Posterior cingulate gyrus (tissue), 11 donors: ENCODE measurements at regions not wholly inside any gene's neighbourhood (a gene's known extent, or its start where the extent isn't known, plus 50 kb on each side); places are given as distances from the start of the nearest gene placed in this dataset.

Experiments used
- DNase-seq, 10 donors: peaks; one replicate each; pipeline versions ENCODE4 v3.0.0 to v3.0.0-alpha.2; 2020 to 2021; ENCODE audit warnings: mixed read lengths in 3 of 10
- intact Hi-C: fragments of 100-400 bp; cut with DNase I; formaldehyde crosslinking; loops from one replicate; pipeline ENCODE4 v1.15.1; 2023

DNA sequence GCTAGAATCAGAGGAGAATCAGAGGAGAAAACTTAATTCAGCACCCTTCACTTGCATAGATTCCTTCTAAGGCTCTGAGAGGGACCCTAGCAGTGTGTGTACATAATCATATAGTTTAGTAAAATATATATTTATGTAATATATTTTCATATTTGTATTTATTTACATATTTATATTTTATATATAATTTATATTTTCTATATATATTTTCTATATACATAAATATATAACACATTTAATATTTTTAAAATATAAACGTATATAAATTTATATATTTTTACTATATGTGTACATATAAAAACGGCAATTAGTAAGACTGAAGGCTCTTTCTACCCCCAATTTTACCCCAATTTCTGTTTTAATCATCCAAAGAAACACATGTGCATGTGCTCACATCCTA, 80.3 kb downstream of the NXPE2 start:
- intact Hi-C loops = no loop called here
- DNase-seq = no peak

DNA sequence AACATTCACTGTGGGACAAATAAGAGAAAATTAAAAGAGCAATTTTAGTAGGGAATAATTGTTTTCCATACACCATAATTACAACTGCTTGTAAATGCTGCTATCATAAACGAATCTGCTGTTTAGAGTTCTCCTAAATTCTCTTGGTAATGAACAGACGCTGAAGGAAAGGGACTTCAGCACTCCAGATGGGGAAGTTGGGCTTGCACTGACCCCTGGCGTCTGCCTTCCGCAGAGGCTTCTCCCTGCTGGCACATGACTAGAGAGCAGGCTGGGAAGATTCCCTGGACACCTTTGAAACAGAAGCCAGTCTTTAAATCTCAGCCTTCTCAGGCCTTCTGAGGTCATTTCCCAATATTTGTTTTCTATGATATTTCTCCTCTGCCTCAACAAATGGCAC, 84.1 kb downstream of the NXPE2 start:
- DNase-seq = peak; percentile 35 to 94 (median 64)
- intact Hi-C loops = loop anchor here (2.0 kb wide), 1 partner anchor 422 kb away; no protein-coding TSS in a partner anchor

DNA sequence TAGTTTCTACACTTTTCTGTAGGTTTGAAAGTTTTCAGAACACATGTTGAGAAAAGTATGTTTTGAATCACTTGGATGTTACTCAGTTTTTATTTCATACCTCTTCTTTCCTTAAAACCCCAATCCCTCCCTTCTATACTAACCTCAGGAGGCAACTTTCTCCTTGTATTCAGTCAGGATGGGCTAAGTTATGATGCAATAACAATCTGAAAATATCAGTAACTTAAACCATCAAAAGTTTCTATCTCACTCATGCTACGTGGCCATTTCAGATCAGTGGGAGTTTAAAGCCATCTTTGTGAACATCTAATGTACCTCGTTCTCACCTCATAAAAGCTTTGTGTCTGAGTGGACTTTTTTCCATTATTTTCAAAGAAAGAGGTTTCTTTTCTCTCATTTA, 86.2 kb downstream of the NXPE2 start:
- no peak for DNase-seq
- intact Hi-C loops = no loop called here

DNA sequence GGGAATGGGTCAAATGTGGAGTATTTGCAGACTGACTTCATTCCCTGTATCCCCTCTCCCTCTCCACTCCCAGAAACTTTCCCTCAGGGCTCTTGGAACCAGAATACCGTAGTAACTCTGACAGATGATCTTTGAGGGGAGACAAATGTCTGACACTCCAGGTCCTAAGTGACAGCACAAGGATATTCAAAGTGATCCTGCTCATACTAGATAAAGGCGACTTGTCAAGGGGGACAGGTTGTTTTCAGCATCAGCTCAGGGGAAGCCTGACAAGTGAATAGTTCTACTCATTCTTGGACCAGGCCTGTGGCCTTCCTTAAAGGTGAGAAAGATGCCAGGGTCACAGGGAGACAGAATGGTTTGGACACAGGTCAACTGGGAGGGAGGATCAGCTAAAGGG, 92.8 kb downstream of the NXPE2 start:
- no peak for DNase-seq
- intact Hi-C loops = loop anchor here (5.0 kb wide), 1 partner anchor 1506 kb away; no protein-coding TSS in a partner anchor

- intact Hi-C loops = loop anchor here (5.0 kb wide), 1 partner anchor 1504 kb away; no protein-coding TSS in a partner anchor
- DNase-seq = no peak
Measured at GRCh38 chr11:114773541-114774338, 95.4 kb downstream of the NXPE2 start.

DNA sequence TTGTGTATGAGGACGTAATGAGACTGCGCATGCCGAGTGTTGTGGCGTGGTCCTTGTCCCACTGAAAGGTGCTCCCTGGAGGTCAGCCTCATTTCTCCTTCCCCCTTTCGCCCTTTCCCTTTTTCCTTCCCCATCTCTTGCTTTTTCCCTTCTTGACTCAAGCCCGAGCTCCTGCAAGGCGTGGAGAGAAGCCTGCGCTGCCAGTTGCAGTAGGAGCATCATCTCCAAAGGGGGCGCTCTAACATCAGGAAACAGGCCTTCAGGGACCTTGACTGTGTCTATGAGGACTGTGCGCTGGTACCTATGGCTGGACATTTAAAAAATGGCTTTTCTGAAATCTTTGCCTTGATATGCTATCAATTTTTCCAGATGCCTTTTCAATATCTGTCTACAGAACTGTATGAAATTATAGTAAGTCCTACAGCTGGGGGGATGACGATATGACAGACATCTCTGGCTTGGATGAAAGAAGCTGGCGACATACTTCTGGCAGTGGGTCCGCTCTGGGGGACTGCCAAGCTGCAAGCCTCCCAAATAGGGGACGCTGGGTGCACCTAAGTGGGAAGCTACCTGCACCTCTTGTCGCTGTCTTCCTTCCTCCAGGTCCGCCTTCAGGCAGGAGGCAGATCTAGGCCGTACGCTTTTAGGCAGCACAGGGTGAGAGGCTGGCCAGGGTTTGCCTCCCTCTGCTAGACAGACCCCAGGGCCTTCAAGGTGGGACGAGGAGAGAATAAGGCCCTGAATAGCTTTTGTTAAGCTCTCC, 96.5 kb downstream of the NXPE2 start:
- peak; percentile 49 to 95 (median 74) for DNase-seq
- intact Hi-C loops = loop anchor here (5.0 kb wide), 1 partner anchor 1503 kb away; no protein-coding TSS in a partner anchor

GRCh38 chr11:114775875-114776621, 97.7 kb downstream of the NXPE2 start:
- peak in 7 of 10 donors; percentile 11 to 88 (median 31) for DNase-seq

GRCh38 chr11:114776956-114777355, 98.6 kb downstream of the NXPE2 start:
- DNase-seq = no peak
- intact Hi-C loops = no loop called here

More at GRCh38 chr11:114775875-114776621, 97.7 kb downstream of the NXPE2 start:
- intact Hi-C loops = no loop called here

DNA sequence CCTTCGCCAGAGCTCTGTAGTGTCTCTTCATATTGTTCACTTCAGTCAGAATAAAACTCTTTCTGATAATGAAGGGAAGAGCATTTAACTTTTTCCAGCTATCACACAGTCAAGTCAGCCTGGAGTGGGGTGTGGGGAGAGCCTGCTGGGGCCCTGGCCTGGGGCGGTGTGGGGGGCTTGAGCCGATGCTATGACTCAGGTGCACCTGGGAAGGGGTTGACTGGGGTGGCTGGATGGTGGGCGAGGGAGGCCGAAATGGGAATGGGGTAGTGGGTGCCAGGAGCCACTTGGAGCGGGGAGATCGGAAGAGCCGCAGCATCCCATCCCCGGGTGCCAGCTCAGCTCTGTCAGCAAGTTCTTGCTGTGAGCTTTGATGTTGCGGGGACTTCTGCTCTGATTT, 100.9 kb downstream of the NXPE2 start:
- intact Hi-C loops = no loop called here
- DNase-seq = peak in 1 of 10 donors; percentile 51

- no peak for DNase-seq
- intact Hi-C loops = no loop called here
Measured at GRCh38 chr11:114782650-114783310, 104.5 kb downstream of the NXPE2 start.

DNA sequence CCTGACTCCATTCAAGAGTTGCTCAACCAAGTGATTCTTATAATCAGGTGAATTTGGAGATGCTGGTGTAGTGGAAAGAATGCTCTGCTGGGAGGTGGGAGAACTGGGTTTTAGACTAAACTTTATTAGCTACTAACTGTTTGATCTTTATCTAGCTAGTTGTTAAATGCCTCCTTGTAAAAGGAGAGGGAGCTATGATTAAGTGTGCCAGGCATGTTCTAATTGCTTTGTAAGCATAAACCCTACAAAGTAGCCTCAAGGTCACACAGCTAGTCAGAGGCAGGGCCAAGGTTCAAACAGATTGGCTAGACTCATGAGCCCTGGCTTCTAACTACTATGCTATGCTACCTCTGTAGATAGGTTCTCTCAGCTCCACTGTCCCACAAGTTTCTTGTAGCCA, 105.5 kb downstream of the NXPE2 start:
- intact Hi-C loops = no loop called here
- DNase-seq = no peak

DNA sequence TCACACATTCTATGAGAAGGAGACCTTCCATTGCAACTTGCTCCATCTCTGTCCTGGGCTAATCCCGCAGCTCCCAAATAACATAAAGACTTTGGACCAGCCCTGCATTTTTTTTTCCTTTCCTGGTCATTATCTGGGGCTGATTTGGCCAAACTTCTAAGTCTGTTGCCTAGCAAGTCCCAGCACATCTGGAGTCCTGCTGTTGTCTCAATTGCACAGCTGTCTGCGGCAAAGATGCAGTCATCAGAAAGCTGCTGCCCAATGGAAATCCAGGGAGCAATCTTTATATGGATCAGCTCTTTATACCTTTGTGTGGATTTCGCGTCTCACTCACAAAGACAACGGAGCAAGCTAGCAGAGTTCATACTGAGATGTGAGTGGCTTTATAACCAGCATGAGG, 105.9 kb downstream of the NXPE2 start:
- intact Hi-C loops = no loop called here
- no peak for DNase-seq

GRCh38 chr11:114784891-114785290, 106.6 kb downstream of the NXPE2 start:
- no peak for DNase-seq
- intact Hi-C loops = no loop called here

DNA sequence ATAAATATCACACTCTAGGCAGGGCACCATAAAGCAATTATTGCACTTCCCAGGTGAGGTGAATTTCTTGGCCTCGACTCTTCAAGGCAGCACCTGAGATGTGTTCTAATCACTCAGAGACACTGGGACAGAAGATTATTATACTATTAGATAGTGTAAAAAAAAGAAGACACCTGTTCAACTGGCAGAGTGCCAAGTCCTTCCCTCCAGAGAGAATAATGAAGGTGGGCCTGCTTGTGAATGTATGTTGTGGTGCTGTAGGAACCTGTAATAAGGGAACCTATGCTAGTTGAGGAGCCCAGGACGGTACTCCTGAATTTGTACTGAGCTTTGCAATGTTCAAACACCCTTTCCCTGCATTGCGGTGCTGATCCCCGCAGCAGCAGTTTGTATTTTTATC, 107.5 kb downstream of the NXPE2 start:
- no peak for DNase-seq
- intact Hi-C loops = no loop called here

DNA sequence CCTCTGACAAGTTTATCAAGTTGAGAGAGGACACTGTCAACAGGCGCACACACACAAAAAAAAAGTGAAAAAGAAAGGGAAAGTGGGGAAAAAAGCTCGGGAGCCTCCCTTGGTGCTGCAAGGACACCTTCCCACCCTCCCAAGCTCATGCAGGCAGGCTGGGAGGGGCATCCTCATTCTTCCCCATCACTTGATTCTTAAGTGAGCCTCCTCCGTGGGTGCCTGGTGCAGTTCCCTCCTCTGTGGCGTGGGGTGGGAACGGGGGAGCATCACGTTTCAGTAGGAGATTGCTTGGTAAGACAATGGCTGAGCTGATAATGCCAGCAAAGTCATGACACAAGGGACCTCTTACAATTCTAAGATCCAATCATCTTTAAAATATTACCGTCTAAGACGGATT, 108.8 kb downstream of the NXPE2 start:
- no peak for DNase-seq
- intact Hi-C loops = no loop called here

GRCh38 chr11:114790910-114791309, 112.6 kb downstream of the NXPE2 start:
- intact Hi-C loops = no loop called here
- no peak for DNase-seq

DNA sequence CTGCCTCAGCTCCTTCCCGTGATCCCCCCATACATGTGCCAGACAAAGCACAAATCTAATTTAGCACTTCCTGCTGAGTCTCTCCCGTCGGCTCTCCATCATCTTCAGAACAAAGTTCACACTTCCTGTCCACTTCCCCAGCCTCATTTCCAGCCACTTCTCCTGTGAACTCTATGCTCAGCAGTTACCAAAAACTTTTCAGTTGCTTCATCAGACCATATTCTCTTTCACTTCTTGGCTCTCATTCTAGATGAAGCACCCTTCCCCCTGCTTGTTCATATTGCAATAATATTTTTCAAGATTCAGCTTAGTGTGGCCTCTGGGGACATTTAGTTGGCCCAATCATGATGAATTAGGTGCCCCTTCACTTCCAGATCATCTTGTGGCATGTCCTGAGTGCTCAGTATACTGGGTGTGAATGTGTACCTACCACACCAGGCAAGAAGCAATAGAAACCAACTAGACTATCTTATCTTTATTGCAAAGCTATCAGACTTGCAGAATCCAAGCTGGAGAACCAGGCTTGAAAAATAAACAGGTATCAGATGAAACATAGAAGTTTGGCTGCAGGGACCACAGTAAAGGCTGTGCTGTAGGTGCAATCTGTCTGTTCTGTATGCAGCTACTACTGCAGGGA, 115.8 kb downstream of the NXPE2 start:
- DNase-seq = no peak
- intact Hi-C loops = no loop called here

- no peak for DNase-seq
- intact Hi-C loops = no loop called here
Measured at GRCh38 chr11:114796954-114797721, 118.8 kb downstream of the NXPE2 start.

- intact Hi-C loops = no loop called here
- no peak for DNase-seq
Measured at GRCh38 chr11:114799476-114799875, 121.1 kb downstream of the NXPE2 start.
